ENCODE measurements at regions not wholly inside any gene's neighbourhood (a gene's known extent, or its start where the extent isn't known, plus 50 kb on each side); places are given as distances from the start of the nearest gene placed in this dataset.

DNA sequence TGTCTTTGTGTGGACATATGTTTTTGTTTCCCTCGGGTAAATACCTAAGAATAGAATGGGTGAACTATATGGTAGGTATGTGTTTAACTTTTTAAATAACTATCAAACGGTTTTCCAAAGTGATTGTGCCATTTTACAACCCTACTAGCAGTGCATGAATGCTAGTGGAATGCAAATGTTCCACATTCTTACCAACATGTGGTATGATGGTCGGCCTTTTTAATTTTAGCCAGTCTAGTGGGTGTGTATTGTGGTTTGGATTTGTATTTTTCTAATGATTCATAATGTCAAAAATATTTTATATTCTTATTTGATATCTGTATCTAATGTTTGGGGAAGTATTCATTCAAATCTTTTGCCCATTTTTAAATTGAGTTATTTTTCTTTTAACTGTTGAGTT is 68.2 kb upstream of the SMAD3 start:
- TF ChIP-seq TAF1 (IDR thresholded peaks at IDR 0.05; ENCODE audit: low read depth) (no peak), TCF12 (IDR thresholded peaks at IDR 0.05; ENCODE audit: low read depth) (no peak), ZBTB7A (IDR thresholded peaks at IDR 0.05; ENCODE audit: low read depth) (no peak), USF1 (IDR thresholded peaks at IDR 0.05) (no peak), RAD21 (IDR thresholded peaks at IDR 0.05; ENCODE audit: low read depth) (no peak), TEAD4 (IDR thresholded peaks at IDR 0.05) (peak; percentile 73)
- TF ChIP-seq, protein P1, sequence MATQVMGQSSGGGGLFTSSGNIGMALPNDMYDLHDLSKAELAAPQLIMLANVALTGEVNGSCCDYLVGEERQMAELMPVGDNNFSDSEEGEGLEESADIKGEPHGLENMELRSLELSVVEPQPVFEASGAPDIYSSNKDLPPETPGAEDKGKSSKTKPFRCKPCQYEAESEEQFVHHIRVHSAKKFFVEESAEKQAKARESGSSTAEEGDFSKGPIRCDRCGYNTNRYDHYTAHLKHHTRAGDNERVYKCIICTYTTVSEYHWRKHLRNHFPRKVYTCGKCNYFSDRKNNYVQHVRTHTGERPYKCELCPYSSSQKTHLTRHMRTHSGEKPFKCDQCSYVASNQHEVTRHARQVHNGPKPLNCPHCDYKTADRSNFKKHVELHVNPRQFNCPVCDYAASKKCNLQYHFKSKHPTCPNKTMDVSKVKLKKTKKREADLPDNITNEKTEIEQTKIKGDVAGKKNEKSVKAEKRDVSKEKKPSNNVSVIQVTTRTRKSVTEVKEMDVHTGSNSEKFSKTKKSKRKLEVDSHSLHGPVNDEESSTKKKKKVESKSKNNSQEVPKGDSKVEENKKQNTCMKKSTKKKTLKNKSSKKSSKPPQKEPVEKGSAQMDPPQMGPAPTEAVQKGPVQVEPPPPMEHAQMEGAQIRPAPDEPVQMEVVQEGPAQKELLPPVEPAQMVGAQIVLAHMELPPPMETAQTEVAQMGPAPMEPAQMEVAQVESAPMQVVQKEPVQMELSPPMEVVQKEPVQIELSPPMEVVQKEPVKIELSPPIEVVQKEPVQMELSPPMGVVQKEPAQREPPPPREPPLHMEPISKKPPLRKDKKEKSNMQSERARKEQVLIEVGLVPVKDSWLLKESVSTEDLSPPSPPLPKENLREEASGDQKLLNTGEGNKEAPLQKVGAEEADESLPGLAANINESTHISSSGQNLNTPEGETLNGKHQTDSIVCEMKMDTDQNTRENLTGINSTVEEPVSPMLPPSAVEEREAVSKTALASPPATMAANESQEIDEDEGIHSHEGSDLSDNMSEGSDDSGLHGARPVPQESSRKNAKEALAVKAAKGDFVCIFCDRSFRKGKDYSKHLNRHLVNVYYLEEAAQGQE (IDR thresholded peaks at IDR 0.05; ENCODE audit: low read depth) = no peak

GRCh38 chr15:66999046-66999968 is 66.1 kb upstream of the SMAD3 start:
- TF ChIP-seq TEAD4 (IDR thresholded peaks at IDR 0.05) (no peak), USF1 (IDR thresholded peaks at IDR 0.05) (no peak), ZBTB7A (IDR thresholded peaks at IDR 0.05; ENCODE audit: low read depth) (no peak), FOXM1 (IDR thresholded peaks at IDR 0.05; ENCODE audit: borderline replicate concordance, low read depth) (no peak), TCF12 (IDR thresholded peaks at IDR 0.05; ENCODE audit: low read depth) (no peak), CEBPB (IDR thresholded peaks at IDR 0.05) (no peak; the same call in 1 of the 2 replicates), RAD21 (IDR thresholded peaks at IDR 0.05; ENCODE audit: low read depth) (no peak), EP300 (IDR thresholded peaks at IDR 0.05; ENCODE audit: borderline replicate concordance) (no peak), NFIC (IDR thresholded peaks at IDR 0.05) (no peak)
- TF ChIP-seq, protein P1 (IDR thresholded peaks at IDR 0.05; ENCODE audit: low read depth) = no peak

- TF ChIP-seq CREB1 (IDR thresholded peaks at IDR 0.05; ENCODE audit: low read depth) = no peak
- TF ChIP-seq TEAD4 (IDR thresholded peaks at IDR 0.05) = no peak
- TF ChIP-seq EP300 (IDR thresholded peaks at IDR 0.05; ENCODE audit: borderline replicate concordance) = no peak
- TF ChIP-seq FOXM1 (IDR thresholded peaks at IDR 0.05; ENCODE audit: borderline replicate concordance, low read depth) = no peak
- no peak for TF ChIP-seq NFIC (IDR thresholded peaks at IDR 0.05)
- TF ChIP-seq, protein P1 (IDR thresholded peaks at IDR 0.05; ENCODE audit: low read depth) = no peak
- TF ChIP-seq TAF1 (IDR thresholded peaks at IDR 0.05; ENCODE audit: low read depth) = no peak
- no peak for TF ChIP-seq MAX (IDR thresholded peaks at IDR 0.05)
- TF ChIP-seq YY1 (IDR thresholded peaks at IDR 0.05; ENCODE audit: low read depth) = no peak
- no peak for TF ChIP-seq ZBTB7A (IDR thresholded peaks at IDR 0.05; ENCODE audit: low read depth)
- no peak for TF ChIP-seq RAD21 (IDR thresholded peaks at IDR 0.05; ENCODE audit: low read depth)
- no peak for TF ChIP-seq USF1 (IDR thresholded peaks at IDR 0.05)
- no peak for TF ChIP-seq TCF12 (IDR thresholded peaks at IDR 0.05; ENCODE audit: low read depth)
- no peak for TF ChIP-seq EGR1 (IDR thresholded peaks at IDR 0.05)
Measured at GRCh38 chr15:67000896-67001295, 64.5 kb upstream of the SMAD3 start.

DNA sequence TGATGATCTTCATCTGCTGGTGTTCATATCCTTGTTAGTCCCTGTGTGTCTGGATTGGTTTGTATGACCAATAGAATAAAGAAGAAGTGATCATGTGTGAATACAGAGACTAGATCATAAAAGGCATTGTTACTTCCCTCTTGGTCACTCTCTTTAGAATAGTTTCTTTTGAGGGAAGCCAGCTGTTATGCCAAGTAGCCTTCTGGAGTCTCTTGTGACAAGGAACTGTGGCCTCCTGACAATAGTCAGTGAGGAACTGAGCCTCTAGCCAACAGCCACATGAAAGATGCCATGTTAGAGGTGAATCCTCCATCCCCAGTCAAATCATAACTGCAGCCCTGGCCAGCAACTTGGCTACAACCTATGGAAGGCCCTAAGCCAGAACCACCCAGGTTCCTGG is 63.0 kb upstream of the SMAD3 start:
- TF ChIP-seq CREB1 (IDR thresholded peaks at IDR 0.05; ENCODE audit: low read depth) = no peak
- TF ChIP-seq EGR1 (IDR thresholded peaks at IDR 0.05) = no peak
- no peak for TF ChIP-seq NFIC (IDR thresholded peaks at IDR 0.05)
- TF ChIP-seq FOXM1 (IDR thresholded peaks at IDR 0.05; ENCODE audit: borderline replicate concordance, low read depth) = no peak
- no peak for TF ChIP-seq EP300 (IDR thresholded peaks at IDR 0.05; ENCODE audit: borderline replicate concordance)
- no peak for TF ChIP-seq USF1 (IDR thresholded peaks at IDR 0.05)
- no peak for TF ChIP-seq ZBTB7A (IDR thresholded peaks at IDR 0.05; ENCODE audit: low read depth)
- TF ChIP-seq MAX (IDR thresholded peaks at IDR 0.05) = no peak
- TF ChIP-seq YY1 (IDR thresholded peaks at IDR 0.05; ENCODE audit: low read depth) = no peak
- TF ChIP-seq TCF12 (IDR thresholded peaks at IDR 0.05; ENCODE audit: low read depth) = no peak
- no peak for TF ChIP-seq TEAD4 (IDR thresholded peaks at IDR 0.05)
- TF ChIP-seq CEBPB (IDR thresholded peaks at IDR 0.05) = no peak
- TF ChIP-seq RAD21 (IDR thresholded peaks at IDR 0.05; ENCODE audit: low read depth) = no peak
- no peak for TF ChIP-seq TAF1 (IDR thresholded peaks at IDR 0.05; ENCODE audit: low read depth)
- TF ChIP-seq, protein P1 (IDR thresholded peaks at IDR 0.05; ENCODE audit: low read depth) = no peak
